OCI-LY1 (cell line): ENCODE measurements at regions not wholly inside any gene's neighbourhood (a gene's known extent, or its start where the extent isn't known, plus 50 kb on each side); places are given as distances from the start of the nearest gene placed in this dataset.

ENCODE experiments used
- H2AFZ ChIP-seq: fragments of 200-600 bp; sonication (generic), shearing (Covaris generic); 2 replicates; pipeline ENCODE4 v1.6.0; 2014; ENCODE audit warnings: antibody characterized with exemption, mild to moderate bottlenecking, low read length
- H3F3A ChIP-seq: fragments of 200-600 bp; sonication (generic), shearing (Covaris generic); 2 replicates; pipeline ENCODE4 v1.6.0; 2014; ENCODE audit warnings: mild to moderate bottlenecking, antibody characterized with exemption, low read length, moderate library complexity; ENCODE audit not compliant: insufficient read depth
- H3K27ac ChIP-seq: fragments of 200-600 bp; sonication (generic); 2 replicates; pipeline ENCODE4 v1.5.1; 2014; ENCODE audit warnings: low read length, mixed run types, mild to moderate bottlenecking, low read depth; ENCODE audit not compliant: poor library complexity, severe bottlenecking
- H3K27me3 ChIP-seq: fragments of 200-600 bp; sonication (generic); 2 replicates; pipeline ENCODE4 v1.6.0; 2014; ENCODE audit warnings: antibody characterized with exemption, mild to moderate bottlenecking, low read length, moderate library complexity; ENCODE audit not compliant: insufficient read depth
- H3K36me3 ChIP-seq: fragments of 200-600 bp; sonication (generic); 2 replicates; pipeline ENCODE4 v1.6.1; 2014; ENCODE audit warnings: mild to moderate bottlenecking, antibody characterized with exemption, low read length, moderate library complexity, mixed read lengths; ENCODE audit not compliant: insufficient read depth
- H3K4me1 ChIP-seq: fragments of 200-600 bp; sonication (generic); 2 replicates; pipeline ENCODE4 v1.5.1; 2014; ENCODE audit warnings: mild to moderate bottlenecking, low read length, moderate library complexity; ENCODE audit not compliant: insufficient read depth, severe bottlenecking
- H3K4me2 ChIP-seq: fragments of 200-600 bp; sonication (generic), shearing (Covaris generic); 2 replicates; pipeline ENCODE4 v1.6.1; 2014; ENCODE audit warnings: low read length
- H3K4me3 ChIP-seq: fragments of 200-600 bp; sonication (generic); 2 replicates; pipeline ENCODE4 v1.5.1; 2014; ENCODE audit warnings: low read length, low read depth, mild to moderate bottlenecking, mixed read lengths; ENCODE audit not compliant: poor library complexity, severe bottlenecking
- H3K79me2 ChIP-seq: fragments of 200-600 bp; shearing (Covaris generic); 2 replicates; pipeline ENCODE4 v1.6.1; 2016; ENCODE audit warnings: mixed run types, low read length, mixed read lengths; ENCODE audit not compliant: insufficient read depth
- H3K9ac ChIP-seq: fragments of 200-600 bp; sonication (generic), shearing (Covaris generic); 2 replicates; pipeline ENCODE4 v1.6.1; 2014; ENCODE audit warnings: mild to moderate bottlenecking, low read length, mixed read lengths
- H3K9me2 ChIP-seq: fragments of 200-600 bp; sonication (generic), shearing (Covaris generic); 2 replicates; pipeline ENCODE4 v1.6.1; 2014; ENCODE audit warnings: low read depth, mild to moderate bottlenecking, low read length, mixed read lengths
- H3K9me3 ChIP-seq: fragments of 200-600 bp; shearing (Covaris generic); 2 replicates; pipeline ENCODE4 v1.6.1; 2014; ENCODE audit warnings: low read length, mixed read lengths
- H4K20me1 ChIP-seq: fragments of 200-600 bp; sonication (generic), shearing (Covaris generic); 2 replicates; pipeline ENCODE4 v1.6.0; 2016; ENCODE audit warnings: mild to moderate bottlenecking, low read length; ENCODE audit not compliant: insufficient read depth
- EZH2 ChIP-seq: fragments of 200-600 bp; sonication (generic), shearing (Covaris generic); IDR thresholded peaks from 2 replicates; pipeline ENCODE4 v1.8.0; 2017; ENCODE audit warnings: borderline replicate concordance, mixed run types, mild to moderate bottlenecking, antibody characterized with exemption, low read length, moderate library complexity, mixed read lengths
- TF ChIP-seq, protein P1 (sequence below): fragments of 200-600 bp; sonication (generic), shearing (Covaris generic); IDR thresholded peaks from 2 replicates; pipeline ENCODE4 v1.5.1; 2017; ENCODE audit warnings: mild to moderate bottlenecking, antibody characterized with exemption, low read length, moderate library complexity, mixed read lengths

- no peak overlapping the region for H3K27ac ChIP-seq
- no peak for TF ChIP-seq EZH2
- TF ChIP-seq, protein P1, sequence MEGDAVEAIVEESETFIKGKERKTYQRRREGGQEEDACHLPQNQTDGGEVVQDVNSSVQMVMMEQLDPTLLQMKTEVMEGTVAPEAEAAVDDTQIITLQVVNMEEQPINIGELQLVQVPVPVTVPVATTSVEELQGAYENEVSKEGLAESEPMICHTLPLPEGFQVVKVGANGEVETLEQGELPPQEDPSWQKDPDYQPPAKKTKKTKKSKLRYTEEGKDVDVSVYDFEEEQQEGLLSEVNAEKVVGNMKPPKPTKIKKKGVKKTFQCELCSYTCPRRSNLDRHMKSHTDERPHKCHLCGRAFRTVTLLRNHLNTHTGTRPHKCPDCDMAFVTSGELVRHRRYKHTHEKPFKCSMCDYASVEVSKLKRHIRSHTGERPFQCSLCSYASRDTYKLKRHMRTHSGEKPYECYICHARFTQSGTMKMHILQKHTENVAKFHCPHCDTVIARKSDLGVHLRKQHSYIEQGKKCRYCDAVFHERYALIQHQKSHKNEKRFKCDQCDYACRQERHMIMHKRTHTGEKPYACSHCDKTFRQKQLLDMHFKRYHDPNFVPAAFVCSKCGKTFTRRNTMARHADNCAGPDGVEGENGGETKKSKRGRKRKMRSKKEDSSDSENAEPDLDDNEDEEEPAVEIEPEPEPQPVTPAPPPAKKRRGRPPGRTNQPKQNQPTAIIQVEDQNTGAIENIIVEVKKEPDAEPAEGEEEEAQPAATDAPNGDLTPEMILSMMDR = no peak
- no peaks in the 10 kb centered on the region for H3F3A ChIP-seq
- no peaks in the 10 kb centered on the region for H3K36me3 ChIP-seq
- H3K9ac ChIP-seq = no peak overlapping the region
- no peaks in the 10 kb centered on the region for H3K27me3 ChIP-seq
- no peak overlapping the region for H3K4me2 ChIP-seq
- no peak overlapping the region for H2AFZ ChIP-seq
- H4K20me1 ChIP-seq = no peaks in the 10 kb centered on the region
- no peaks in the 10 kb centered on the region for H3K9me3 ChIP-seq
- H3K4me3 ChIP-seq = no peak overlapping the region
- H3K4me1 ChIP-seq = no peaks in the 10 kb centered on the region
- H3K9me2 ChIP-seq = no peaks in the 10 kb centered on the region
- no peaks in the 10 kb centered on the region for H3K79me2 ChIP-seq
These were observed 182.7 kb upstream of the HNRNPA3 start for GRCh38 chr2:177029901-177030300.

DNA sequence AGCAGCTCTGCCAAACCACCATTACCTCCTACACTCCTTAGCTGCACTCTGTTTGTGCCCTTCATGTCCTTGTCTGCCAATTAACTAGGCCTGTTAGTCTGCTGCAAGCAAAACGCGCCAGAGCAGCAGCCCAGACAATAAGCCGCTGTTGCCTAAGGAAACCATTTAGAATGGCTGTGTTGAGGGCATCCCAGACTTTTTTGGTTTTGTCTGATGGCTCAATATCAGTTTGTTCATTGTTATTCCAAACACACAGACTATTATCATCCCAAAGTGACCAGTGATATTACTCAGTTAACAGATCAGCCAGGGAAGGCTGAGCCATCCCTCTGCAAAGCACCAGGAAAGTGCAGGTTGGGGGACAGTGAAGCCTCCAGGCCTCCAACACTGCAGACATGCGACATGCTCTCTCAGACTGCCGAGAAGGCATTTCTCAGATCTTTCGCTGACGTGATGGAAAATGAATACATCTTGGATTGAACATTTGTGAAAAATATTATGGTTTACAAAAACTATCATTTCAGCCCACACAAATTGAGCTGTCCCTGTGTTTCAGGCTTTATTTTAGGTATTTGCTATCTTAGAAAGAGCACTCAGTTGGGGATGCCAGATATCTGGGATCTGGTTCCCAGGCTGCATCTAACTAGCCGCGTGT lies 182.0 kb upstream of the HNRNPA3 start:
- H3K4me1 ChIP-seq = no peaks in the 10 kb centered on the region
- no peaks in the 10 kb centered on the region for H3K9me2 ChIP-seq
- H3F3A ChIP-seq = no peaks in the 10 kb centered on the region
- no peaks in the 10 kb centered on the region for H3K79me2 ChIP-seq
- H2AFZ ChIP-seq = no peak overlapping the region
- H3K4me3 ChIP-seq = no peak overlapping the region
- no peak overlapping the region for H3K27ac ChIP-seq
- no peaks in the 10 kb centered on the region for H4K20me1 ChIP-seq
- no peak overlapping the region for H3K4me2 ChIP-seq
- no peak overlapping the region for H3K9ac ChIP-seq
- TF ChIP-seq, protein P1 = no peak
- TF ChIP-seq EZH2 = no peak
- H3K9me3 ChIP-seq = no peaks in the 10 kb centered on the region
- H3K27me3 ChIP-seq = no peaks in the 10 kb centered on the region
- no peaks in the 10 kb centered on the region for H3K36me3 ChIP-seq

DNA sequence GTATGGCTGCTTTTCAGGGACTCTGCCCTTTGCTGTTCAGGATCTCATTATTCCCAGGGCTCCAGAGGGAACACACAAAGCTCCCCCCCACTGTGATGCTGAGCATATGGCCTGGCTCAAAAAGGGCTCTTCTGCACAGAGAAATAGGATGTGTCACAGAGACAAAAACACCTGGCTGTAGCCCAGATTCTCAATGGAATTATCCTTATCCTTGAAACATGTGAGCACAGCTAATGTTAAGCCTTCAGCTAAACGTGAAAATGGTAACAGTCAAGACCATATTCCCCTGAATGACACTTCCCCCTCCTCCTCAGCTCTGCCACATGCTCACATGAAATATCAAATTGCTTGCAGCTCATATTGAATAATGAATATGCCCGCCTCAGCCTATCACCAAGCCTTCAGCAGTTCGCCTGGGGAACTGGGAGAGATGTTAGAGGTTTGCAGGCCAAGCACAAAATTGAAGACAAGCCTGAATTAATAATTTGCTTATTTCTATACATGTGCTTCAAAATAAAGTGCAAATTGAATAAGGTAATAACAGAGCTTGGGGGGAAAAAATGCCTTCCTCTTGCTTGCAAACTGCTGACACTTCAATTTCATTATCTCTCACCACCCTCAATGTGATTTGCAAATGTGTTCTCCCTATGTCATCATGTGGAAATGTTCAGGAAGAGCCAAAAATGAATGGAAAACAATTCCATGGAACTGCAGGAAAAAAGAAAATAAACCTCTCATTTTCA lies 181.0 kb upstream of the HNRNPA3 start:
- no peaks in the 10 kb centered on the region for H3K4me1 ChIP-seq
- no peaks in the 10 kb centered on the region for H3K9me3 ChIP-seq
- no peak overlapping the region for H3K4me2 ChIP-seq
- no peaks in the 10 kb centered on the region for H3K27me3 ChIP-seq
- no peaks in the 10 kb centered on the region for H3K9me2 ChIP-seq
- H3K79me2 ChIP-seq = no peaks in the 10 kb centered on the region
- TF ChIP-seq, protein P1 = no peak
- TF ChIP-seq EZH2 = no peak
- no peak overlapping the region for H3K27ac ChIP-seq
- H2AFZ ChIP-seq = no peak overlapping the region
- H3K4me3 ChIP-seq = no peak overlapping the region
- no peak overlapping the region for H3K9ac ChIP-seq
- no peaks in the 10 kb centered on the region for H3F3A ChIP-seq
- no peaks in the 10 kb centered on the region for H3K36me3 ChIP-seq
- H4K20me1 ChIP-seq = no peaks in the 10 kb centered on the region
